PC-9 (cell line): ENCODE measurements at regions not wholly inside any gene's neighbourhood (a gene's known extent, or its start where the extent isn't known, plus 50 kb on each side); places are given as distances from the start of the nearest gene placed in this dataset.

Experiments used
- EZH2 ChIP-seq: fragments of 200-600 bp; sonication (generic); IDR thresholded peaks from 2 replicates; pipeline ENCODE4 v1.8.0; 2017; ENCODE audit warnings: antibody characterized with exemption, low read depth
- TF ChIP-seq, protein P1 (sequence below): fragments of 200-600 bp; sonication (generic); conservative IDR thresholded peaks from 2 replicates; pipeline ENCODE4 v1.6.1; 2017; ENCODE audit warnings: mixed run types, antibody characterized with exemption, mild to moderate bottlenecking, moderate library complexity

DNA sequence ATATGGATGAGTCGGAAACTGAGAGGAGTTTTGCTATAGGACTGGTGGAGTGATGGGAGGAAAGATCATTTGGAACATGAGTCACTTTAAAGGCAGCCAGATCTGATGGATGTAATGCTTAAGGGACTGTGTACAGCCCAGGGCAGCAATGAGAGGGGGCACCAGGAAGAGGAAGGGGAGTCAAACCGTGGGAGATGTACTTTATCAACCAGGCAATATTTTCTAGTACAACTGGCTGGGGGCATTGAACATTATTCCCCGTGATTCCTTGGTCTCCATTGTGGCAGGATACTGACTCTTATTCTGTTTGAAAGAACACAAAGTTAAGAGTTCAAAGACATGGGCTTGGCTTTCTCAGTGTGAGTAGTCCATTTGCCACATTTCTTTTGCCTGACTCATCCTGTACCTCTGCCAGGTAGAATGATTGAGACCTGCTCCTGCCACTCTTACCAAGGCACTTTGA is 268.2 kb upstream of the NR5A2 start:
- TF ChIP-seq, protein P1, sequence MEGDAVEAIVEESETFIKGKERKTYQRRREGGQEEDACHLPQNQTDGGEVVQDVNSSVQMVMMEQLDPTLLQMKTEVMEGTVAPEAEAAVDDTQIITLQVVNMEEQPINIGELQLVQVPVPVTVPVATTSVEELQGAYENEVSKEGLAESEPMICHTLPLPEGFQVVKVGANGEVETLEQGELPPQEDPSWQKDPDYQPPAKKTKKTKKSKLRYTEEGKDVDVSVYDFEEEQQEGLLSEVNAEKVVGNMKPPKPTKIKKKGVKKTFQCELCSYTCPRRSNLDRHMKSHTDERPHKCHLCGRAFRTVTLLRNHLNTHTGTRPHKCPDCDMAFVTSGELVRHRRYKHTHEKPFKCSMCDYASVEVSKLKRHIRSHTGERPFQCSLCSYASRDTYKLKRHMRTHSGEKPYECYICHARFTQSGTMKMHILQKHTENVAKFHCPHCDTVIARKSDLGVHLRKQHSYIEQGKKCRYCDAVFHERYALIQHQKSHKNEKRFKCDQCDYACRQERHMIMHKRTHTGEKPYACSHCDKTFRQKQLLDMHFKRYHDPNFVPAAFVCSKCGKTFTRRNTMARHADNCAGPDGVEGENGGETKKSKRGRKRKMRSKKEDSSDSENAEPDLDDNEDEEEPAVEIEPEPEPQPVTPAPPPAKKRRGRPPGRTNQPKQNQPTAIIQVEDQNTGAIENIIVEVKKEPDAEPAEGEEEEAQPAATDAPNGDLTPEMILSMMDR: no peak
- TF ChIP-seq EZH2: no peak
